GM08714 (cell line): ENCODE measurements at regions not wholly inside any gene's neighbourhood (a gene's known extent, or its start where the extent isn't known, plus 50 kb on each side); places are given as distances from the start of the nearest gene placed in this dataset.

Source experiments
- H3K4me3 ChIP-seq: fragments of 200-500 bp; sonication (Bioruptor generic); 2 replicates; pipeline ENCODE4 v1.5.1; 2014; ENCODE audit warnings: mild to moderate bottlenecking, low read length, inconsistent platforms
- ZNF274 ChIP-seq: IDR thresholded peaks from 2 replicates; pipeline ENCODE4 v1.6.1; 2012; ENCODE audit warnings: mild to moderate bottlenecking, low read depth, low read length

GRCh38 chr18:41858761-41859555, 96.1 kb upstream of the PIK3C3 start:
- no peak overlapping the region for H3K4me3 ChIP-seq
- no peak for TF ChIP-seq ZNF274

GRCh38 chr18:41853280-41853679, 101.8 kb upstream of the PIK3C3 start:
- TF ChIP-seq ZNF274, result no peak
- no peak overlapping the region for H3K4me3 ChIP-seq

DNA sequence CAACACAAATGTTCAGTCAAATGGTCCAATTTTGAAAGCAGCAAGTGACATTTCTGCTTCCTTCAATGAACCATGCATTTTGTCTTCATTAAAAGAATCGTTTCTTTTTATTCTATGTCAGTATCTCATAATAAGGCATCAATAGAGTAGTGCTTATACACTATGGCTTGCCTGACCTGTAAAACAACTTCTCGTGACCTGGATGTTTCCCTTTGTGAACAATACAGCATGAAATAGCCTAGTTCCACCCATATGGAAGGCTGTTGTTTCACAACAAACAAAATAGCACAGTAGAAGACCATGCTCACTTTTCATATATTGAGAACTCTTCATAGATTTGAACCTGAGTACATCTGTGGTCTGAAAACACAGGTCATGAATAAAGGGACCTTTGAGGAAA, 104.3 kb upstream of the PIK3C3 start:
- H3K4me3 ChIP-seq, result no peak overlapping the region
- TF ChIP-seq ZNF274, result no peak

- no peak for TF ChIP-seq ZNF274
Observed at GRCh38 chr18:41849632-41850031, 105.4 kb upstream of the PIK3C3 start.

GRCh38 chr18:41845563-41845962, 109.5 kb upstream of the PIK3C3 start:
- no peak for TF ChIP-seq ZNF274
- no peak overlapping the region for H3K4me3 ChIP-seq

More at GRCh38 chr18:41849632-41850031, 105.4 kb upstream of the PIK3C3 start:
- H3K4me3 ChIP-seq, result no peak overlapping the region

- TF ChIP-seq ZNF274, result no peak
- no peak overlapping the region for H3K4me3 ChIP-seq
Observed at GRCh38 chr18:41842886-41843285, 112.1 kb upstream of the PIK3C3 start.

GRCh38 chr18:41829647-41830516, 125.2 kb upstream of the PIK3C3 start:
- no peak overlapping the region for H3K4me3 ChIP-seq
- no peak for TF ChIP-seq ZNF274

- TF ChIP-seq ZNF274, result no peak
- H3K4me3 ChIP-seq, result no peak overlapping the region
Observed at GRCh38 chr18:41828137-41828536, 126.9 kb upstream of the PIK3C3 start.

GRCh38 chr18:41820784-41821183, 134.2 kb upstream of the PIK3C3 start:
- no peak for TF ChIP-seq ZNF274
- H3K4me3 ChIP-seq, result no peak overlapping the region

DNA sequence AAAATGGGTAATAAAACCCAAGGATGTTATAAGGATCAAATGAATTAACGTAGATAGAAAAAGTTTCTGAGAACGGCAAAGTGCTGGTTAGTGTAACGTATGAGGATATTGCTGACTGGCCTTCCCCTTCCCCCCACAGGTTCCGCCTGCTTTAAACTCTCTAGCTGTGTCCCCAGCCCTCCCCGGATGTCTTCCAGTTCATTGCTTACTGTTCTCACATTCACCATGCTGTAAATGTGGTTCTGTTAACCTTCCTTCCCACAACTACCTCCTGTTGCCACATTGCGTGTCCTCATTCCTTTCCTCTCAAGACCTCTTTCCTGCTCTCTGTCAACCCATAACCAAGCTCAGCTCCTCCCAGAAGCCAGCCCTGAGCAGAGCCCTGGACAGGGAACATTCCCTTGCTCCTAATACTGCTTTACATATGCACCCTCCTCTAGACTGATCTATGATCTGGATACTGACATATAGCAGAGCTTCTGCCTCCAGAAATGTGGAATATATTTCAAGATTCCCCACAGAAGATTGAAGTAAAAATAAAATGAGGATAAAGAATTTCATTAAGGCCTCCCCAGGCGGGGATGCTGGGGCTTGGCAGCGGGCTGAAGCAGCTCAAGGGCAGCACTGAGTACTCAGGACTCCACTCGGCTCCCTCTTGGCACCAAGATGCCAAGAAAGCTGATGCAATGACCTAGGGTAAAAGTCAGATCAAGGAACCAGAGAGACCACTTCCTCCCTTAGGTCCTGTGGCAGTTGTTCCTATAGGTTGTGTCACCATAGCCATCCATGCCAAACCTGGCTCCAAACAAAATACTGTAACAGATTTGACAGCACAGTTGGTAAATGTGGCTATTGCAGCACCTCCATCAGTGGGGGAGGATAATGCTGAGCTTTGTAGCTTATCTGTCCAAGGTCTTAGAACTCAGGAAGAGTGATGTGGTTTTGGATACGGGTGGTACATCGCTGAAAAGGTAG, 136.4 kb upstream of the PIK3C3 start:
- H3K4me3 ChIP-seq, result no peak overlapping the region
- no peak for TF ChIP-seq ZNF274

DNA sequence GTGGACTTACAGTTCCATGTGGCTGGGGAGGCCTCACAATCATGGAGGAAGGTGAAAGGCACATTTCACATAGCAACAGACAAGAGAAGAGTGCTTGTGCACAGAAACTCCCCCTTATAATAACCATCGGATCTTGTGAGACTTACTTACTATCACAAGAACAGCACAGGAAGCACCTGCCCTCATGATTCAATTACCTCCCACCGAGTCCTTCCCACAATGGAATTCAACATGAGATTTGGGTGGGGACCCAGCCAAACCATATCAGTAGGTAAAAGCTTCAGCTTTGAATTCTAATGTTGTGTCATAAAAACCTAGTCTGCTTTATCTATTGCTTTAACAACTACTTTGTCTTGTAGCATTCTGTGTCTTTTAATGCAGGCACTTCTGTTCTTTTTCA, 140.4 kb upstream of the PIK3C3 start:
- H3K4me3 ChIP-seq, result no peak overlapping the region
- no peak for TF ChIP-seq ZNF274

DNA sequence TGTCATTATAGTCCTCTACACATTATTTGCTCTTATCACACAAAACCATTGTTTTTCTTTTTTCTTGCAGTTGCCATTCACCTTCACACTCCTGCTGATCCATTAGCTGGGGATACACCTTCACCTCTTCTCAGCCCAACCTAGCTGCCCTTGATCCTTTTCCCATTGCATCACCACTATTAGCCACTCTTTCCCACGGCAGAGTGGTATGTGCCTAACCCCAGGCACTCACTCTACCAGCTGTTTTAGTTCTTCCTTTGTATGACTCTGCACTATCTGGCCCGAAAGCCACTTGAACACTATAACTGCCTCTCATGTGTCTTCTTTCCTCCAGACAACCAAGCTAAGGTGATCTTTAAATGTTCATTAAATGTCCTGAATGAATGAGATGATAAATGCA, 145.4 kb upstream of the PIK3C3 start:
- no peak for TF ChIP-seq ZNF274
- no peak overlapping the region for H3K4me3 ChIP-seq

- no peak overlapping the region for H3K4me3 ChIP-seq
- TF ChIP-seq ZNF274, result no peak
Observed at GRCh38 chr18:41805341-41805740, 149.7 kb upstream of the PIK3C3 start.

- no peak overlapping the region for H3K4me3 ChIP-seq
- no peak for TF ChIP-seq ZNF274
Observed at GRCh38 chr18:41798879-41799278, 156.2 kb upstream of the PIK3C3 start.
